ENCODE measurements at regions not wholly inside any gene's neighbourhood (a gene's known extent, or its start where the extent isn't known, plus 50 kb on each side); places are given as distances from the start of the nearest gene placed in this dataset.

DNA sequence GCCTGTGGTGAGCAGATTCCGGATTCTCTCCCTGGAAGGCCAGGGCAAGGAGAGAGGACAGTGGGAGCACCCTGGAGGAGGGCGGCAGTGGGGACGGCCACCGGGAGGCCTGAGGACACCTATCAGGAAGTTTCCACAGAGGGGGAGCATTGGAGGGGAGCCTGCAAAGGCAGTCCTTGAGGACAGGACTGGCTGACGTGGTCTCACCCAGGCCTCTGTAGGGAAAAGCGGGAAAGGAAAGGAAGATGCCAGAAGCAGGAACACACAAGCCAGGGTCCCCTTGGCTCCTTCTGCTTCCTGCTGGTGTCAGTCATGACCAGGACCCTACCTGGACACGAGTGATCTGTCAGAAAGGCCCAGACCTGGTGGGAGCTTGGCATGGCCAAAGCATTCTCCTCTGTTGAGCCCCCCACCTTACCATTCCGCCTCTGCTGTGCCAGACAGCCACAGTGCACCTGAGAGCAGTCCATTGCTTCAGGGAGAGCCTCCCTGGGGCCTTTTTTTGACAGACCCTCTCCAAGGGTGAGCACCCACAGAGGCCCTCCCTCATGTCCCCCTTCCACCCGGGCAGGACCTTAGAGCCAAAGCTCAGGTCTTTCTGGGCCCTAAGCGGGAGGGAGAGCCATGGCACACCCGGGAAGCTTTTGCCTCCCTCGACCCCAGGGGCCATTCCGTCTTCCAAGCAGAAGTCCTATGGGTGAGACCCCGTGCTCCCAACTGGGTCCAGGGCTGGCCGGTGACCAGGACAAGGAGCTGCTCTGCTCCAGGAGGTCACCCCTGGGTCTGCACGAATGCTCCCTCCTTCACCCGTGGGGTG is 333.1 kb downstream of the DYSF start:
- TF ChIP-seq, protein P1, sequence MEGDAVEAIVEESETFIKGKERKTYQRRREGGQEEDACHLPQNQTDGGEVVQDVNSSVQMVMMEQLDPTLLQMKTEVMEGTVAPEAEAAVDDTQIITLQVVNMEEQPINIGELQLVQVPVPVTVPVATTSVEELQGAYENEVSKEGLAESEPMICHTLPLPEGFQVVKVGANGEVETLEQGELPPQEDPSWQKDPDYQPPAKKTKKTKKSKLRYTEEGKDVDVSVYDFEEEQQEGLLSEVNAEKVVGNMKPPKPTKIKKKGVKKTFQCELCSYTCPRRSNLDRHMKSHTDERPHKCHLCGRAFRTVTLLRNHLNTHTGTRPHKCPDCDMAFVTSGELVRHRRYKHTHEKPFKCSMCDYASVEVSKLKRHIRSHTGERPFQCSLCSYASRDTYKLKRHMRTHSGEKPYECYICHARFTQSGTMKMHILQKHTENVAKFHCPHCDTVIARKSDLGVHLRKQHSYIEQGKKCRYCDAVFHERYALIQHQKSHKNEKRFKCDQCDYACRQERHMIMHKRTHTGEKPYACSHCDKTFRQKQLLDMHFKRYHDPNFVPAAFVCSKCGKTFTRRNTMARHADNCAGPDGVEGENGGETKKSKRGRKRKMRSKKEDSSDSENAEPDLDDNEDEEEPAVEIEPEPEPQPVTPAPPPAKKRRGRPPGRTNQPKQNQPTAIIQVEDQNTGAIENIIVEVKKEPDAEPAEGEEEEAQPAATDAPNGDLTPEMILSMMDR (IDR thresholded peaks at IDR 0.05; ENCODE audit: control extremely low read depth in 1 of 3, insufficient read depth in 1 of 3, low read depth in 1 of 3, low read length in 3 of 3), result no peak
- no peak for TF ChIP-seq CREB1 (IDR thresholded peaks at IDR 0.05)
